HCT116 (cell line): ENCODE measurements at regions not wholly inside any gene's neighbourhood (a gene's known extent, or its start where the extent isn't known, plus 50 kb on each side); places are given as distances from the start of the nearest gene placed in this dataset.

Source experiments
- ATAC-seq: fragments of 200-7000 bp; cut with Tn5 transposase; 2 replicates; pipeline ENCODE4 v1.9.1; 2020; ENCODE audit warnings: mild to moderate bottlenecking, moderate library complexity
- BruUV-seq: library from RNA; stranded (reverse); fragments of 400-500 nt; replicated peaks from 2 replicates; lab custom pipeline; 2021; lab: Mats Ljungman, UMichigan
- CTCF ChIA-PET: fragments of 300-600 bp; sonication (Branson Sonifier 250); formaldehyde crosslinking; loops from one replicate; lab custom pipeline; 2021; ENCODE audit warnings: antibody characterized with exemption; lab: Charles Lee
- POLR2A ChIA-PET: fragments of 300-600, 350-600 bp; sonication (Branson Sonifier 250); formaldehyde crosslinking; loops from one replicate; lab custom pipeline; 2021; ENCODE audit warnings: antibody characterized with exemption; lab: Charles Lee
- RAD21 ChIA-PET, 2 experiments: fragments of 300-600 bp; sonication (Branson Sonifier 250); formaldehyde crosslinking; loops; one replicate each; lab custom pipeline; 2023; ENCODE audit warnings: low total read pairs in 2 of 2; ENCODE audit not compliant: uncharacterized antibody in 2 of 2, unreplicated experiment in 2 of 2, low non-redundant PET in 1 of 2; lab: Charles Lee
- DNase-seq: peaks from one replicate; pipeline ENCODE4 v3.0.0-alpha.2; 2010; ENCODE audit warnings: low read depth, low spot score
- H2AFZ ChIP-seq: fragments of 200-600 bp; shearing (Covaris generic), sonication (generic); 2 replicates; pipeline ENCODE4 v1.6.1; 2017; ENCODE audit warnings: low read depth, mixed run types, mixed read lengths, antibody characterized with exemption, low read length; ENCODE audit not compliant: poor library complexity, severe bottlenecking
- H3K27ac ChIP-seq: 2 replicates; pipeline ENCODE4 v1.5.1; 2012; ENCODE audit warnings: low read depth, low read length
- H3K27me3 ChIP-seq: fragments of 200-600 bp; sonication (generic); 2 replicates; pipeline ENCODE4 v1.6.1; 2016; ENCODE audit warnings: mixed run types, low read length, mixed read lengths; ENCODE audit not compliant: insufficient read depth
- H3K36me3 ChIP-seq, 2 experiments: fragments of 200-500 bp in 1 of 2; fragments of 200-600 bp in 1 of 2; sonication (Bioruptor generic) in 1 of 2; sonication (generic) in 1 of 2; 2 replicates each; pipeline versions ENCODE4 v1.5.1 to v1.6.1; 2014 to 2016; ENCODE audit warnings: low read length in 2 of 2, inconsistent platforms in 1 of 2, mixed read lengths in 1 of 2, mixed run types in 1 of 2; ENCODE audit not compliant: insufficient read depth in 2 of 2, control insufficient read depth in 1 of 2
- H3K4me1 ChIP-seq, 2 experiments: fragments of 200-600 bp in 1 of 2; sonication (generic) in 1 of 2; 2 replicates each; pipeline versions ENCODE4 v1.5.1 to v1.6.1; 2012 to 2017; ENCODE audit warnings: low read length in 2 of 2, inconsistent platforms in 1 of 2, mild to moderate bottlenecking in 1 of 2, mixed read lengths in 1 of 2, mixed run types in 1 of 2, moderate library complexity in 1 of 2; ENCODE audit not compliant: insufficient read depth in 2 of 2, control insufficient read depth in 1 of 2
- H3K4me2 ChIP-seq: fragments of 200-600 bp; sonication (generic); 2 replicates; pipeline ENCODE4 v1.6.1; 2017; ENCODE audit warnings: mixed run types, low read length, mixed read lengths
- H3K4me3 ChIP-seq, 2 experiments: fragments of 200-600 bp in 1 of 2; sonication (generic) in 1 of 2; replicated peaks in 1 of 2; 2 replicates each; pipeline ENCODE4 v1.5.1; 2011 to 2016; ENCODE audit warnings: low read length in 2 of 2, control low read depth in 1 of 2, low read depth in 1 of 2, mild to moderate bottlenecking in 1 of 2, mixed read lengths in 1 of 2, mixed run types in 1 of 2
- H3K79me2 ChIP-seq: fragments of 200-600 bp; sonication (generic); 2 replicates; pipeline ENCODE4 v1.6.1; 2017; ENCODE audit warnings: mild to moderate bottlenecking, mixed run types, low read length, moderate library complexity, mixed read lengths; ENCODE audit not compliant: insufficient read depth
- H3K9ac ChIP-seq: fragments of 200-600 bp; sonication (generic); 2 replicates; pipeline ENCODE4 v1.6.1; 2016; ENCODE audit warnings: low read length, mixed read lengths
- H3K9me2 ChIP-seq: fragments of 200-600 bp; sonication (generic), shearing (Covaris generic); 2 replicates; pipeline ENCODE4 v1.6.1; 2017; ENCODE audit warnings: mixed run types, mild to moderate bottlenecking, moderate library complexity; ENCODE audit not compliant: insufficient read depth
- H3K9me3 ChIP-seq, 2 experiments: fragments of 200-500 bp in 1 of 2; fragments of 200-600 bp in 1 of 2; sonication (Bioruptor generic) in 1 of 2; sonication (generic) in 1 of 2; 2 replicates each; pipeline ENCODE4 v1.6.1; 2014 to 2017; ENCODE audit warnings: low read length in 2 of 2, mixed read lengths in 2 of 2, inconsistent platforms in 1 of 2, low read depth in 1 of 2, mild to moderate bottlenecking in 1 of 2, mixed run types in 1 of 2, moderate library complexity in 1 of 2; ENCODE audit not compliant: control insufficient read depth in 1 of 2, insufficient read depth in 1 of 2
- H4K20me1 ChIP-seq: fragments of 200-600 bp; sonication (generic), shearing (Covaris generic); 2 replicates; pipeline ENCODE4 v1.6.1; 2017; ENCODE audit warnings: mixed run types, mild to moderate bottlenecking, moderate library complexity; ENCODE audit not compliant: insufficient read depth
- CBX3 ChIP-seq: IDR thresholded peaks from 2 replicates; pipeline ENCODE4 v1.6.1; 2012; ENCODE audit warnings: low read depth
- CEBPB ChIP-seq: IDR thresholded peaks from 2 replicates; pipeline ENCODE4 v1.6.1; 2012; ENCODE audit warnings: low read depth
- EGR1 ChIP-seq: IDR thresholded peaks from 2 replicates; pipeline ENCODE4 v1.6.1; 2012; ENCODE audit warnings: low read depth
- EZH2 ChIP-seq: fragments of 200-600 bp; sonication (generic); IDR thresholded peaks from 2 replicates; pipeline ENCODE4 v1.6.1; 2017; ENCODE audit warnings: antibody characterized with exemption, mixed run types
- EZH2phosphoT487 ChIP-seq: fragments of 200-600 bp; IDR thresholded peaks from 2 replicates; pipeline ENCODE4 v1.6.1; 2018; ENCODE audit warnings: antibody characterized with exemption, borderline replicate concordance
- FOSL1 ChIP-seq: IDR thresholded peaks from 2 replicates; pipeline ENCODE4 v1.6.1; 2012; ENCODE audit warnings: low read depth
- JUND ChIP-seq: IDR thresholded peaks from 2 replicates; pipeline ENCODE4 v1.6.1; 2012
- POLR2A ChIP-seq: IDR thresholded peaks from 2 replicates; pipeline ENCODE4 v1.7.0; 2011; ENCODE audit warnings: borderline replicate concordance; ENCODE audit not compliant: insufficient read depth, insufficient read length; ENCODE audit errors: extremely low read depth
- POLR2AphosphoS5 ChIP-seq: IDR thresholded peaks from 2 replicates; pipeline ENCODE4 v1.6.1; 2011; ENCODE audit warnings: mild to moderate bottlenecking, low read depth, low read length, moderate library complexity
- RAD21 ChIP-seq: IDR thresholded peaks from 2 replicates; pipeline ENCODE4 v1.6.1; 2012; ENCODE audit warnings: low read depth, mild to moderate bottlenecking
- SIN3A ChIP-seq: IDR thresholded peaks from 2 replicates; pipeline ENCODE4 v1.6.1; 2012; ENCODE audit warnings: low read depth
- SP1 ChIP-seq: IDR thresholded peaks from 2 replicates; pipeline ENCODE4 v1.6.1; 2012; ENCODE audit warnings: low read depth
- SRF ChIP-seq: IDR thresholded peaks from 2 replicates; pipeline ENCODE4 v1.6.1; 2012; ENCODE audit warnings: low read depth
- TCF7L2 ChIP-seq: IDR thresholded peaks from 2 replicates; pipeline ENCODE4 v1.7.0; 2011; ENCODE audit warnings: borderline replicate concordance, inconsistent platforms; ENCODE audit not compliant: insufficient read depth, insufficient read length; ENCODE audit errors: extremely low read depth
- YY1 ChIP-seq: IDR thresholded peaks from 2 replicates; pipeline ENCODE4 v1.6.1; 2011; ENCODE audit warnings: low read length, low read depth, moderate library complexity, mild to moderate bottlenecking; ENCODE audit not compliant: insufficient replicate concordance; ENCODE audit errors: extremely low read depth
- ZFX ChIP-seq: fragments of 450-650 bp; IDR thresholded peaks from 2 replicates; pipeline ENCODE4 v1.6.1; 2017
- ZNF274 ChIP-seq: fragments of 200-500 bp; sonication (Bioruptor generic); IDR thresholded peaks from 2 replicates; pipeline ENCODE4 v1.6.1; 2014; ENCODE audit warnings: mild to moderate bottlenecking, low read depth, low read length, inconsistent platforms
- intact Hi-C: fragments of 100-400 bp; cut with micrococcal nuclease; formaldehyde crosslinking; loops from 2 replicates; pipeline ENCODE4 v1.10.0; 2022
- TF ChIP-seq, protein P1 (sequence below): IDR thresholded peaks from 2 replicates; pipeline ENCODE4 v1.6.1; 2012

DNA sequence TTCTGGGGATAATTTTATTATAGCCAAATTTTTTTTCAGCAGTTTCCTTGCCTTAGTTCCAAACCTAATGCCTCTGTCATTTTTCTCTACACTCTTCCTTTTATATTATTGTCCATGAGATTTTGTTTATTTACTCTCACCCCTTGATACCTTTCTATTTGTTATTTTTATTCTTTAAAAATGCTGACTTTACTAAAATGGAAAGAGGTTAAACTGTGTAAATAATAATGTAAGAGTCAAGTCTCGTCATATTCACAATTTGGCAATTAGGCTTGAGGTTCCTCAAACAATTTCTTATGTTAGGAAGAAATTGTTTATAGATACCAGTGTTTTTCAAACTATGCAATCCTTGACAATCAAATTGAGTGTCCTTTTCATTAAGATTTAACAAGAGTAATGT, 428.6 kb upstream of the CDH9 start:
- Histone ChIP-seq H4K20me1 (no peaks in the 10 kb centered on the region), H3K27me3 (no peaks in the 10 kb centered on the region), H3K4me1 (no peaks in the 10 kb centered on the region)
- TF ChIP-seq YY1: no peak
- TF ChIP-seq, protein P1, sequence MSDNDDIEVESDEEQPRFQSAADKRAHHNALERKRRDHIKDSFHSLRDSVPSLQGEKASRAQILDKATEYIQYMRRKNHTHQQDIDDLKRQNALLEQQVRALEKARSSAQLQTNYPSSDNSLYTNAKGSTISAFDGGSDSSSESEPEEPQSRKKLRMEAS: no peak
- no peak for TF ChIP-seq ZNF274
- no peak for TF ChIP-seq SIN3A
- no peak for TF ChIP-seq CEBPB
- TF ChIP-seq EGR1: no peak
- TF ChIP-seq SRF: no peak
- no peak for TF ChIP-seq POLR2A
- TF ChIP-seq FOSL1: no peak
- TF ChIP-seq, all 23 proteins: peak for 0
- no peak overlapping the region for H3K9ac ChIP-seq
- no peaks in the 10 kb centered on the region for H3K36me3 ChIP-seq
- H3K4me3 ChIP-seq: no peak overlapping the region
- intact Hi-C loops: no loop called here
- ChIA-PET POLR2A (no interaction called here), RAD21 (no interaction called here), CTCF (no interaction called here)
- no peaks in the 10 kb centered on the region for H3K9me2 ChIP-seq
- DNase-seq: no peak
- no peaks in the 10 kb centered on the region for H3K79me2 ChIP-seq
- no peak overlapping the region for H2AFZ ChIP-seq
- H3K9me3 ChIP-seq: peaks cover 6 to 8% of the 10 kb centered on the region in 2 experiments; a peak in 2 of 4 replicates
- no peak overlapping the region for H3K4me2 ChIP-seq
- BruUV-seq: no TSS peak
- no peak overlapping the region for H3K27ac ChIP-seq
- no peak for ATAC-seq

DNA sequence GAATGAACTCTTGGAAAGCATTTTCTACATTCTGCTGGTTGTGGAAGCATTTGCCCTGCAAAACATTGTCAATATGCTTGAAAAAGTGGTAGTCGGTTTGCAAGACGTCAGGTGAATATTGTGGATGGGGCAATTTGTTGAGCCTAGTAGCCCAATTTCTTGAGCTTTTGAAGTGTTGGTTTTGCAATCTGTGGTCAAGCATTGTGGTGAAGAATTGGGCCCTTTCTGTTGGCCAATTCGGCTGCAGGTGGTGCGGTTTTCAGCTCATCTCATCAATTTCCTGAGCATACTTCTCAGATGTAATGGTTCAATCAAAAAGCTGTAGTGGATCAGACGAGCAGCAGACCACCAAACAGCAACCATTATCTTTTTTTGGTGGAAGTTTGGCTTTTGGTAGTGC, 426.8 kb upstream of the CDH9 start:
- Histone ChIP-seq H3K9me3 (peaks cover 4% of the 10 kb centered on the region in 2 experiments; a peak in 2 of 4 replicates), H3K27me3 (no peaks in the 10 kb centered on the region), H3K79me2 (no peaks in the 10 kb centered on the region), H3K4me3 (no peak overlapping the region), H3K4me1 (no peaks in the 10 kb centered on the region), H3K36me3 (no peaks in the 10 kb centered on the region), H3K9me2 (no peaks in the 10 kb centered on the region), H4K20me1 (no peaks in the 10 kb centered on the region)
- CTCF ChIA-PET: no interaction called here
- intact Hi-C loops: no loop called here
- TF ChIP-seq CEBPB (no peak), ZFX (no peak), TCF7L2 (no peak), SRF (no peak), EZH2phosphoT487 (no peak), JUND (no peak), CBX3 (no peak), ZNF274 (no peak), EGR1 (no peak), FOSL1 (no peak), EZH2 (no peak), POLR2AphosphoS5 (no peak), SIN3A (no peak), RAD21 (no peak), SP1 (no peak)
- TF ChIP-seq, all 23 proteins: peak for 0
- no TSS peak for BruUV-seq
- ChIA-PET POLR2A (no interaction called here), RAD21 (no interaction called here)
- no peak overlapping the region for H2AFZ ChIP-seq
- ATAC-seq: no peak
- H3K27ac ChIP-seq: no peak overlapping the region
- no peak overlapping the region for H3K9ac ChIP-seq
- DNase-seq: no peak
- no peak overlapping the region for H3K4me2 ChIP-seq
